GM12892 (cell line): ENCODE measurements at regions not wholly inside any gene's neighbourhood (a gene's known extent, or its start where the extent isn't known, plus 50 kb on each side); places are given as distances from the start of the nearest gene placed in this dataset.

Source experiments
- POLR2A ChIP-seq: IDR thresholded peaks from 2 replicates; pipeline ENCODE4 v1.6.1; 2011; ENCODE audit warnings: low read depth, low read length, control low read depth
- POLR2AphosphoS5 ChIP-seq: IDR thresholded peaks from 2 replicates; pipeline ENCODE4 v1.6.1; 2011; ENCODE audit warnings: low read depth, low read length, control low read depth
- TAF1 ChIP-seq: IDR thresholded peaks from 2 replicates; pipeline ENCODE4 v1.6.1; 2011; ENCODE audit warnings: low read depth, mild to moderate bottlenecking, control low read depth, low read length, borderline replicate concordance

DNA sequence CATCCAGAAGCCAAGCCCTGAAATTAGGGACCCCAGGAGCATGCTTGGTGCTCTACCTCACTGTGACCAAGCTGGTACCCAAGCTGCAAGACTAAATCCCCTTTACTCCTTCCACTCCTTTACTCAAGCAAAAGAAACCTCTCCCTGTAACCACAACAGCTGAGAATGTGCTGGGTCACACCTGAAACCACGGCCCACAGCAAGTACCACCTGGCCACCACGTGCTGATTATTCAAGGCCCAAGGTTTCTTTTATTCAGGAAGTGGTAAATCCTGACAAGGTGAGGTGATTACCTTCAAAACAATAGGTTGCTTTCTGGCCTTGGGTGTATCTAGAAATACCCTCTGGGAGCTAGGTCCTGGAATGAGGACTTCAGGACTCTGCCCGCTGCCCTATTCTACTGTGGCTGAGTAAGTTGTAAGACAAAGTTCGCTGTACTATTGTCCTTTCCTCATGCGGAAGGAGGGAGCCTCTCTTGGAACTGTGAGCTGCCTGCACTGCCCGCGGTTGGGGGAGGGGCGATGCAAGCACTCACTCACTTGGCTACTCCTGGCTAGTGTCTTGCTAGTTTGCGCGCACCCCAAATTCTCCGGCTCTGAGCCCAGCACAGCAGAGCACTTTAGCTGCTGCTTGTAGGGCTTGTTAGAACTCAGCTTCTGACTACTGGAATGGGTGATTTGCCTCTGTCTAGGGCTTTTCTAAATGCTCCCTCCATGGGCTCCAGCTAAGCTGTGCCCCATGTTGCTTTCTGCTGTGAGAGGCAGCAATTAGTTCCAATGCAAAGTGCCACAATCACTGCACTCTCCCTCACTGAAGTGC, 487.1 kb upstream of the CNTN3 start:
- no peak for TF ChIP-seq POLR2A
- TF ChIP-seq TAF1, result no peak
- no peak for TF ChIP-seq POLR2AphosphoS5
